Endothelial cell of umbilical vein (primary cell): ENCODE measurements at regions not wholly inside any gene's neighbourhood (a gene's known extent, or its start where the extent isn't known, plus 50 kb on each side); places are given as distances from the start of the nearest gene placed in this dataset.

ENCODE experiments used
- BruUV-seq: library from RNA; stranded (reverse); fragments of 400-500 nt; replicated peaks from 2 replicates; lab custom pipeline; 2021; lab: Mats Ljungman, UMichigan
- CTCF ChIA-PET: fragments of 300-600, 350-600 bp; sonication (Branson Sonifier 250); formaldehyde crosslinking; loops from one replicate; lab custom pipeline; 2021; ENCODE audit warnings: antibody characterized with exemption, inconsistent platforms; lab: Charles Lee
- POLR2A ChIA-PET: fragments of 300-600, 350-600 bp; sonication (Branson Sonifier 250); formaldehyde crosslinking; loops from one replicate; lab custom pipeline; 2021; ENCODE audit warnings: antibody characterized with exemption, inconsistent platforms; lab: Charles Lee
- DNase-seq: peaks from one replicate; pipeline ENCODE4 v3.0.0-alpha.2; 2011; ENCODE audit warnings: low read depth, low spot score
- FAIRE-seq: peaks from 2 replicates; lab custom pipeline; 2011; peaks lifted over from hg19 to GRCh38; lab: Jason Lieb, UNC
- H2AFZ ChIP-seq: 2 replicates; pipeline ENCODE4 v1.6.0; 2012; ENCODE audit warnings: low read depth, low read length, control low read depth, inconsistent platforms
- H3K27ac ChIP-seq: 2 replicates; pipeline ENCODE4 v1.5.1; 2011; ENCODE audit warnings: low read depth, mild to moderate bottlenecking, control low read depth, low read length, moderate library complexity; ENCODE audit not compliant: insufficient read depth
- H3K27me3 ChIP-seq, 2 experiments: 2 replicates each; pipeline versions ENCODE4 v1.6.0 to v1.6.1; 2011; ENCODE audit warnings: low read length in 2 of 2, mixed read lengths in 1 of 2; ENCODE audit not compliant: control insufficient read depth in 2 of 2, insufficient read depth in 2 of 2
- H3K36me3 ChIP-seq, 2 experiments: 2 replicates in 1 of 2; 3 replicates in 1 of 2; pipeline ENCODE4 v1.5.1; 2011; ENCODE audit warnings: low read length in 2 of 2, mild to moderate bottlenecking in 1 of 2, moderate library complexity in 1 of 2; ENCODE audit not compliant: control insufficient read depth in 2 of 2, insufficient read depth in 2 of 2; ENCODE audit errors: extremely low read depth in 1 of 2
- H3K4me1 ChIP-seq: 3 replicates; pipeline ENCODE4 v1.5.1; 2011; ENCODE audit warnings: mild to moderate bottlenecking, low read length; ENCODE audit not compliant: control insufficient read depth, insufficient read depth; ENCODE audit errors: extremely low read depth
- H3K4me2 ChIP-seq: 2 replicates; pipeline ENCODE4 v1.6.1; 2011; ENCODE audit warnings: low read length, control low read depth, mixed read lengths; ENCODE audit not compliant: insufficient read depth
- H3K4me3 ChIP-seq, 3 experiments: fragments of 200-600 bp in 1 of 3; sonication (generic), shearing (Covaris generic) in 1 of 3; replicated peaks in 1 of 3; 2 replicates each; pipeline ENCODE4 v1.5.1; 2011 to 2016; ENCODE audit warnings: control low read depth in 3 of 3, low read length in 3 of 3, mild to moderate bottlenecking in 2 of 3, inconsistent platforms in 1 of 3, low read depth in 1 of 3, moderate library complexity in 1 of 3; ENCODE audit not compliant: insufficient read depth in 1 of 3
- H3K79me2 ChIP-seq: 2 replicates; pipeline ENCODE4 v1.6.0; 2012; ENCODE audit warnings: low read length, inconsistent platforms; ENCODE audit not compliant: control insufficient read depth, insufficient read depth
- H3K9ac ChIP-seq: replicated peaks from 2 replicates; pipeline ENCODE3; 2011; ENCODE audit warnings: low read length, control low read depth; ENCODE audit not compliant: insufficient read depth; ENCODE audit errors: extremely low read depth
- H3K9me1 ChIP-seq: replicated peaks from 3 replicates; pipeline ENCODE4 v1.6.0; 2011; ENCODE audit warnings: mild to moderate bottlenecking, low read length; ENCODE audit not compliant: control insufficient read depth, insufficient read depth; ENCODE audit errors: extremely low read depth
- H3K9me3 ChIP-seq: replicated peaks from 2 replicates; pipeline ENCODE4 v1.5.1; 2012; ENCODE audit warnings: low read length, inconsistent platforms; ENCODE audit not compliant: control insufficient read depth, insufficient read depth
- H4K20me1 ChIP-seq: replicated peaks from 2 replicates; pipeline ENCODE3; 2011; ENCODE audit warnings: mild to moderate bottlenecking, low read length; ENCODE audit not compliant: control insufficient read depth, insufficient read depth; ENCODE audit errors: extremely low read depth
- EZH2 ChIP-seq: IDR thresholded peaks from 2 replicates; pipeline ENCODE4 v1.6.1; 2012; ENCODE audit warnings: borderline replicate concordance, low read depth, mild to moderate bottlenecking, moderate library complexity, low read length, inconsistent platforms; ENCODE audit not compliant: severe bottlenecking
- FOS ChIP-seq: IDR thresholded peaks from 2 replicates; pipeline ENCODE4 v1.6.1; 2011; ENCODE audit warnings: mild to moderate bottlenecking, low read length, moderate library complexity, borderline replicate concordance; ENCODE audit not compliant: insufficient read depth
- GATA2 ChIP-seq: IDR thresholded peaks from 2 replicates; pipeline ENCODE4 v1.7.0; 2011; ENCODE audit warnings: low read depth, mild to moderate bottlenecking, moderate library complexity, mixed read lengths, low read length; ENCODE audit not compliant: insufficient read length, insufficient read depth
- JUN ChIP-seq: IDR thresholded peaks from 2 replicates; pipeline ENCODE4 v1.6.1; 2011; ENCODE audit warnings: borderline replicate concordance, low read depth; ENCODE audit not compliant: insufficient read length, insufficient read depth
- MYC ChIP-seq: IDR thresholded peaks from one replicate; pipeline ENCODE4 v1.6.1; 2011; ENCODE audit warnings: mild to moderate bottlenecking, low read depth, low read length
- POLR2A ChIP-seq: IDR thresholded peaks from 2 replicates; pipeline ENCODE4 v1.6.1; 2012; ENCODE audit warnings: low read depth, mild to moderate bottlenecking, control low read depth, low read length
- POLR2AphosphoS5 ChIP-seq: IDR thresholded peaks from 2 replicates; pipeline ENCODE4 v1.6.1; 2012; ENCODE audit warnings: low read depth, mild to moderate bottlenecking, control low read depth, low read length, moderate library complexity; ENCODE audit not compliant: insufficient read depth
- dilution Hi-C: fragments of 300-500 bp; cut with MboI; formaldehyde crosslinking; loops from one replicate; pipeline ENCODE4 v1.15.0; 2019; ENCODE audit warnings: low sequenced_read_pairs; ENCODE audit not compliant: extremely low pct_ligation_motif_present
- intact Hi-C: fragments of 100-400 bp; cut with micrococcal nuclease; formaldehyde crosslinking; loops from one replicate; pipeline ENCODE4 v1.10.0; 2022
- TF ChIP-seq, protein P1 (sequence below): IDR thresholded peaks from 2 replicates; pipeline ENCODE4 v1.6.1; 2011; ENCODE audit not compliant: insufficient read depth, insufficient read length
- TF ChIP-seq, protein P2 (sequence below), 2 donors: IDR thresholded peaks; 1 replicate in 1 of 2; 2 replicates in 1 of 2; pipeline ENCODE4 v1.5.1; 2011; ENCODE audit warnings: low read length in 2 of 2, mild to moderate bottlenecking in 2 of 2, moderate library complexity in 2 of 2, control low read depth in 1 of 2, inconsistent platforms in 1 of 2, low read depth in 1 of 2; ENCODE audit not compliant: insufficient read depth in 1 of 2; ENCODE audit errors: extremely low read depth in 1 of 2

DNA sequence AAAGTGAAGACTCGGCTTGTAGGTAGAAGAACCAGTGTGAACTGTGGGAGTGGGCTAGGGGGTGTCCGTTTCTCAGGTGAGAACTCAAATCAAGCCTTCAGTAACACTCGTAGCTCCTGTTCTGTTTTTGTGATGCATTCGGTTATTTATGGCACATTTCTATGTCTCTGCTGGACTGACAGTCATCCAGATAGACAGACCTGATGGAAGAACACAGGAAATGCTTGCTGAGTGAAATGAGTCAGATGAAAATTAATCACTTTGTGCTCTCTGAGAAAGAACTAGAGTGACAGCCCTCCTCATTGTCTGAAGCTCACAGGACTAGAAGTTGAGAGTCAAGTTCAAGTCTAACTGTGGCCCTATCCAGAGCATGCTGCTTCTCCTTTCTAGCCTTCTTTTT, 360.1 kb upstream of the PLXNA2 start:
- Histone ChIP-seq H3K36me3 (no peaks in the 10 kb centered on the region), H3K27ac (no peak overlapping the region), H3K4me2 (no peak overlapping the region), H3K4me1 (no peaks in the 10 kb centered on the region), H4K20me1 (no peaks in the 10 kb centered on the region), H2AFZ (no peak overlapping the region), H3K4me3 (no peak overlapping the region), H3K27me3 (no peaks in the 10 kb centered on the region), H3K79me2 (no peaks in the 10 kb centered on the region), H3K9me1 (no peaks in the 10 kb centered on the region), H3K9me3 (no peaks in the 10 kb centered on the region), H3K9ac (no peak overlapping the region)
- DNase-seq (no peak), FAIRE-seq (peak; percentile 86)
- POLR2A ChIA-PET: no interaction called here
- TF ChIP-seq FOS (peak; percentile 69), MYC (no peak), POLR2A (no peak)
- dilution Hi-C loops (no loop called here), intact Hi-C loops (no loop called here)
- no TSS peak for BruUV-seq
- CTCF ChIA-PET: interaction anchor here (1.0 to 1.4 kb wide), 2 partner anchors 16 to 567 kb away, joined by 3 read pairs; no protein-coding TSS in a partner anchor

DNA sequence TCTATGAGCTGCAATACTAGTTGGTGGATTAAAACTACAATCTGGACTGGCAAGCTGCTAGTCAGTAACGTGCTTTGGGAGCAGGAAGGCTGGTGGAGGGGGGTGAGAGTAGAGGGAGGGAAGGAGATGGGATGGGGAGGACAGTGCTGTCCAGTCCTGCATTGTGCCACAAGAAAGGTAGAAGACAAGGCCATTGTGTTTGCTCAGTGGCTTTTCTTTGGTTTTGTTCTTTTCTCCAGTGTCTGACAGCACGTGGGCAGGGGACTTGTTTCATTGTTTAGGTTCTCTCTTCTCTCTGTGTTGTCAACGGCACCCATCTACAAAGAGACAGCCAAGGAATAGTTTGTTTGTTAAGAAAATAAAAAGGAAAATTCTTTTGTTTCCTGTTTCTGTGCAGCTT, 362.8 kb upstream of the PLXNA2 start:
- CTCF ChIA-PET: no interaction called here
- dilution Hi-C loops (no loop called here), intact Hi-C loops (no loop called here)
- Histone ChIP-seq H3K4me3 (no peak overlapping the region), H3K9me3 (no peaks in the 10 kb centered on the region), H3K4me2 (no peak overlapping the region), H3K9me1 (no peaks in the 10 kb centered on the region), H3K27me3 (no peaks in the 10 kb centered on the region), H3K79me2 (no peaks in the 10 kb centered on the region), H3K4me1 (no peaks in the 10 kb centered on the region), H3K27ac (no peak overlapping the region), H4K20me1 (no peaks in the 10 kb centered on the region), H3K9ac (no peak overlapping the region), H2AFZ (no peak overlapping the region), H3K36me3 (no peaks in the 10 kb centered on the region)
- no TSS peak for BruUV-seq
- POLR2A ChIA-PET: no interaction called here
- TF ChIP-seq FOS (no peak), EZH2 (no peak), POLR2A (no peak), MYC (no peak), GATA2 (no peak), POLR2AphosphoS5 (no peak), JUN (no peak)
- TF ChIP-seq, protein P1, sequence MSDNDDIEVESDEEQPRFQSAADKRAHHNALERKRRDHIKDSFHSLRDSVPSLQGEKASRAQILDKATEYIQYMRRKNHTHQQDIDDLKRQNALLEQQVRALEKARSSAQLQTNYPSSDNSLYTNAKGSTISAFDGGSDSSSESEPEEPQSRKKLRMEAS: no peak
- TF ChIP-seq, protein P2, sequence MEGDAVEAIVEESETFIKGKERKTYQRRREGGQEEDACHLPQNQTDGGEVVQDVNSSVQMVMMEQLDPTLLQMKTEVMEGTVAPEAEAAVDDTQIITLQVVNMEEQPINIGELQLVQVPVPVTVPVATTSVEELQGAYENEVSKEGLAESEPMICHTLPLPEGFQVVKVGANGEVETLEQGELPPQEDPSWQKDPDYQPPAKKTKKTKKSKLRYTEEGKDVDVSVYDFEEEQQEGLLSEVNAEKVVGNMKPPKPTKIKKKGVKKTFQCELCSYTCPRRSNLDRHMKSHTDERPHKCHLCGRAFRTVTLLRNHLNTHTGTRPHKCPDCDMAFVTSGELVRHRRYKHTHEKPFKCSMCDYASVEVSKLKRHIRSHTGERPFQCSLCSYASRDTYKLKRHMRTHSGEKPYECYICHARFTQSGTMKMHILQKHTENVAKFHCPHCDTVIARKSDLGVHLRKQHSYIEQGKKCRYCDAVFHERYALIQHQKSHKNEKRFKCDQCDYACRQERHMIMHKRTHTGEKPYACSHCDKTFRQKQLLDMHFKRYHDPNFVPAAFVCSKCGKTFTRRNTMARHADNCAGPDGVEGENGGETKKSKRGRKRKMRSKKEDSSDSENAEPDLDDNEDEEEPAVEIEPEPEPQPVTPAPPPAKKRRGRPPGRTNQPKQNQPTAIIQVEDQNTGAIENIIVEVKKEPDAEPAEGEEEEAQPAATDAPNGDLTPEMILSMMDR (IDR thresholded peaks at IDR 0.05; ENCODE audit: extremely low read depth in 1 of 2, insufficient read depth in 1 of 2, low read depth in 1 of 2, low read length in 2 of 2): no peak
- FAIRE-seq (peak; percentile 24), DNase-seq (no peak)
